ENCODE measurements at regions not wholly inside any gene's neighbourhood (a gene's known extent, or its start where the extent isn't known, plus 50 kb on each side); places are given as distances from the start of the nearest gene placed in this dataset.
"Not testable (repeated sequence)": the region's sequence is repeated elsewhere in the genome, so short reads cannot be mapped to it uniquely, and the experiment has no call there.

DNA sequence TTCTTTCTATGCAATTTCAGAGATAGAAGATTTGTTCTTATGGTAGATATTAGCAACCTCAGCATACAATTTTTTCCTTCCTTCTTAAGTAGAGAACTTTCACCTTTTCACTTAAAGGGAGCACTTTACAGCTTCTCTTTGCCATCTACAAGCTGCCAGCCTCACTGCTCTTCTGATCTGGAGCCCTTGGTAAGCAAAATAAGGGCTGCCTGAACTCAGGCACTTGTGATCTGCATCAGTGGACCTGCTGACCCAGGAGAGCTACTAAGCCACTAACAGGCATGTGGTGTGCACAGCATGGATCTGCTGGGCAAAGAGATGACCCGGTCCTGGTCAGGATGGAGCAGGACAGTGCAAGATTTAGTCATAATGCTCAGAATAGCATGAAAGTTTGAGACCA lies 80.8 kb upstream of the SNTG2 start:
- H3K27ac ChIP-seq: no peak overlapping the region
- TF ChIP-seq, protein P1, sequence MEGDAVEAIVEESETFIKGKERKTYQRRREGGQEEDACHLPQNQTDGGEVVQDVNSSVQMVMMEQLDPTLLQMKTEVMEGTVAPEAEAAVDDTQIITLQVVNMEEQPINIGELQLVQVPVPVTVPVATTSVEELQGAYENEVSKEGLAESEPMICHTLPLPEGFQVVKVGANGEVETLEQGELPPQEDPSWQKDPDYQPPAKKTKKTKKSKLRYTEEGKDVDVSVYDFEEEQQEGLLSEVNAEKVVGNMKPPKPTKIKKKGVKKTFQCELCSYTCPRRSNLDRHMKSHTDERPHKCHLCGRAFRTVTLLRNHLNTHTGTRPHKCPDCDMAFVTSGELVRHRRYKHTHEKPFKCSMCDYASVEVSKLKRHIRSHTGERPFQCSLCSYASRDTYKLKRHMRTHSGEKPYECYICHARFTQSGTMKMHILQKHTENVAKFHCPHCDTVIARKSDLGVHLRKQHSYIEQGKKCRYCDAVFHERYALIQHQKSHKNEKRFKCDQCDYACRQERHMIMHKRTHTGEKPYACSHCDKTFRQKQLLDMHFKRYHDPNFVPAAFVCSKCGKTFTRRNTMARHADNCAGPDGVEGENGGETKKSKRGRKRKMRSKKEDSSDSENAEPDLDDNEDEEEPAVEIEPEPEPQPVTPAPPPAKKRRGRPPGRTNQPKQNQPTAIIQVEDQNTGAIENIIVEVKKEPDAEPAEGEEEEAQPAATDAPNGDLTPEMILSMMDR (conservative IDR thresholded peaks at IDR 0.05): no peak

DNA sequence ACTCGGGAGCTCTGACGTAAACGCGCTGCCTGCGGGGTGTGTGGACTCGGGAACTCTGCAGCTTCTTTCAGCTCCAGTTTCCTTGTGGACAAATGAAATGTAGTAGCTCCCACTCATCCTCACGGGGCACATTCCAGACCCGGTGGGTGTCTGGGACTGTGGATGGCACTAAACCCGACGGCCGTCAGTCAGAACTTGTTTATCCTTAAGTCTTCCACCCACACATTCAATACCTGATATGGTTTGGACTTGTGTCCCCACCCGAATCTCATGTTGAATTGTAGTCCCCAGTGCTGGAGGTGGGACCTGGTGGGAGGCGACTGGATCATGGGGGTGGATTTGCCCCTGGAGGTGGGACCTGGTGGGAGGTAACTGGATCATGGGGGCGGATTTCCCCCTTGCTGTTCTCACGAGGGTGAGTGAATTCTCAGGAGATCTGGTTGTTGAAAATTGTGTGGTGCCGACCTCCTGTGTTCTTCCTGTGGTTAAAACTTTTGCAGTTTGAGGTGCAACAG lies 81.2 kb upstream of the SNTG2 start:
- TF ChIP-seq, protein P1 (conservative IDR thresholded peaks at IDR 0.05): no peak
- no peak overlapping the region for H3K27ac ChIP-seq

GRCh38 chr2:868857-869256 lies 81.8 kb upstream of the SNTG2 start:
- not testable (repeated sequence) for H3K27ac ChIP-seq

- TF ChIP-seq, protein P1 (conservative IDR thresholded peaks at IDR 0.05): no peak
- no peak overlapping the region for H3K27ac ChIP-seq
These were observed 83.4 kb upstream of the SNTG2 start for GRCh38 chr2:867296-867695.

- no peak overlapping the region for H3K27ac ChIP-seq
- TF ChIP-seq, protein P1 (conservative IDR thresholded peaks at IDR 0.05): no peak
These were observed 83.8 kb upstream of the SNTG2 start for GRCh38 chr2:866887-867286.

- TF ChIP-seq, protein P1 (conservative IDR thresholded peaks at IDR 0.05): no peak
- H3K27ac ChIP-seq: no peak overlapping the region
These were observed 84.5 kb upstream of the SNTG2 start for GRCh38 chr2:866009-866680.

- H3K27ac ChIP-seq: no peak overlapping the region
- TF ChIP-seq, protein P1 (conservative IDR thresholded peaks at IDR 0.05): no peak
These were observed 86.0 kb upstream of the SNTG2 start for GRCh38 chr2:864501-865106.

Measured in VCaP (cell line).